Right atrium auricular region (tissue), 2 donors: ENCODE measurements at regions not wholly inside any gene's neighbourhood (a gene's known extent, or its start where the extent isn't known, plus 50 kb on each side); places are given as distances from the start of the nearest gene placed in this dataset.

Experiments
- DNase-seq: peaks from one replicate; pipeline ENCODE4 v3.0.0-alpha.2; 2019; ENCODE audit warnings: low spot score
- H3K27ac ChIP-seq, 2 donors: fragments of 200-600 bp; sonication (generic); 1 replicate in 1 of 2; 2 replicates in 1 of 2; pipeline ENCODE4 v1.5.1; 2016 to 2019
- H3K27me3 ChIP-seq, 2 donors: fragments of 200-600 bp; sonication (generic); one replicate each; pipeline versions ENCODE4 v1.5.1 to v1.6.0; 2017 to 2019
- H3K36me3 ChIP-seq: fragments of 200-600 bp; sonication (generic); one replicate; pipeline ENCODE4 v1.5.1; 2016
- H3K4me1 ChIP-seq, 2 donors: fragments of 200-600 bp; sonication (generic); one replicate each; pipeline versions ENCODE4 v1.5.1 to v1.6.0; 2017 to 2019
- H3K4me3 ChIP-seq, 2 donors: fragments of 200-600 bp; sonication (generic); 1 replicate in 1 of 2; 2 replicates in 1 of 2; pipeline ENCODE4 v1.5.1; 2017 to 2019; ENCODE audit warnings: mild to moderate bottlenecking in 1 of 2, moderate library complexity in 1 of 2
- H3K9me3 ChIP-seq, 2 donors: fragments of 200-600 bp; sonication (generic); one replicate each; pipeline ENCODE4 v1.5.1; 2019
- CTCF ChIP-seq, 2 donors: fragments of 200-600 bp; sonication (generic); IDR thresholded peaks; one replicate each; pipeline ENCODE4 v1.5.1; 2019; ENCODE audit warnings: antibody characterized with exemption in 2 of 2

GRCh38 chr2:147368306-147368705 lies 476.5 kb upstream of the ACVR2A start:
- no peak for TF ChIP-seq CTCF (IDR thresholded peaks at IDR 0.05)
- no peak for DNase-seq
- Histone ChIP-seq H3K27ac (no peak overlapping the region), H3K36me3 (no peaks in the 10 kb centered on the region), H3K9me3 (no peaks in the 10 kb centered on the region), H3K4me3 (no peak overlapping the region), H3K27me3 (no peaks in the 10 kb centered on the region), H3K4me1 (no peaks in the 10 kb centered on the region)

- H3K27me3 ChIP-seq = no peaks in the 10 kb centered on the region
- H3K27ac ChIP-seq = no peak overlapping the region
- DNase-seq = no peak
- no peak overlapping the region for H3K4me3 ChIP-seq
- no peaks in the 10 kb centered on the region for H3K36me3 ChIP-seq
- H3K4me1 ChIP-seq = no peaks in the 10 kb centered on the region
- no peak for TF ChIP-seq CTCF (IDR thresholded peaks at IDR 0.05)
- no peaks in the 10 kb centered on the region for H3K9me3 ChIP-seq
Observed at GRCh38 chr2:147366279-147366678, 478.6 kb upstream of the ACVR2A start.

GRCh38 chr2:147365622-147366021 lies 479.2 kb upstream of the ACVR2A start:
- no peaks in the 10 kb centered on the region for H3K9me3 ChIP-seq
- H3K4me3 ChIP-seq = no peak overlapping the region
- no peak overlapping the region for H3K27ac ChIP-seq
- TF ChIP-seq CTCF (IDR thresholded peaks at IDR 0.05) = no peak
- DNase-seq = no peak
- no peaks in the 10 kb centered on the region for H3K27me3 ChIP-seq
- H3K4me1 ChIP-seq = no peaks in the 10 kb centered on the region
- no peaks in the 10 kb centered on the region for H3K36me3 ChIP-seq

- H3K4me3 ChIP-seq = no peak overlapping the region
- H3K4me1 ChIP-seq = no peaks in the 10 kb centered on the region
- no peak for TF ChIP-seq CTCF (IDR thresholded peaks at IDR 0.05)
Observed at GRCh38 chr2:147364597-147364996, 480.2 kb upstream of the ACVR2A start.

GRCh38 chr2:147363181-147363580 lies 481.6 kb upstream of the ACVR2A start:
- no peak for TF ChIP-seq CTCF (IDR thresholded peaks at IDR 0.05)
- no peak overlapping the region for H3K27ac ChIP-seq
- no peaks in the 10 kb centered on the region for H3K9me3 ChIP-seq
- no peak overlapping the region for H3K4me3 ChIP-seq
- no peaks in the 10 kb centered on the region for H3K27me3 ChIP-seq
- H3K4me1 ChIP-seq = no peaks in the 10 kb centered on the region
- no peak for DNase-seq
- H3K36me3 ChIP-seq = no peaks in the 10 kb centered on the region

More at GRCh38 chr2:147364597-147364996, 480.2 kb upstream of the ACVR2A start:
- Histone ChIP-seq H3K27me3 (no peaks in the 10 kb centered on the region), H3K36me3 (no peaks in the 10 kb centered on the region), H3K9me3 (no peaks in the 10 kb centered on the region), H3K27ac (no peak overlapping the region)
- no peak for DNase-seq

- Histone ChIP-seq H3K27me3 (no peaks in the 10 kb centered on the region), H3K9me3 (no peaks in the 10 kb centered on the region)
- no peak for DNase-seq
Observed at GRCh38 chr2:147358375-147358774, 486.5 kb upstream of the ACVR2A start.

More at GRCh38 chr2:147358375-147358774, 486.5 kb upstream of the ACVR2A start:
- H3K4me3 ChIP-seq = no peak overlapping the region
- no peak overlapping the region for H3K27ac ChIP-seq
- H3K4me1 ChIP-seq = no peaks in the 10 kb centered on the region
- no peaks in the 10 kb centered on the region for H3K36me3 ChIP-seq
- no peak for TF ChIP-seq CTCF (IDR thresholded peaks at IDR 0.05)
